Psoas muscle (tissue), 7 donors: ENCODE measurements at regions not wholly inside any gene's neighbourhood (a gene's known extent, or its start where the extent isn't known, plus 50 kb on each side); places are given as distances from the start of the nearest gene placed in this dataset.

Experiments used
- ATAC-seq, 4 donors: fragments of 200-7000 bp; cut with Tn5 transposase; one replicate each; pipeline ENCODE4 v1.9.1; 2020; ENCODE audit warnings: moderate library complexity in 3 of 4, mild to moderate bottlenecking in 2 of 4
- DNase-seq, 2 donors: peaks; one replicate each; pipeline ENCODE4 v3.0.0-alpha.2; 2020
- H3K27ac ChIP-seq: fragments of 200-600 bp; one replicate; pipeline ENCODE4 v1.8.0; 2022
- H3K27me3 ChIP-seq, 3 donors: fragments of 200-600 bp in 1 of 3; one replicate each; pipeline versions ENCODE4 v1.6.1 to v1.8.0; 2013 to 2022; ENCODE audit warnings: low read length in 2 of 3, mild to moderate bottlenecking in 2 of 3, moderate library complexity in 1 of 3; ENCODE audit not compliant: insufficient read depth in 3 of 3
- H3K36me3 ChIP-seq, 2 donors: fragments of 200-600 bp in 1 of 2; one replicate each; pipeline versions ENCODE4 v1.6.1 to v1.8.0; 2013 to 2022; ENCODE audit warnings: low read depth in 1 of 2, mild to moderate bottlenecking in 1 of 2, moderate library complexity in 1 of 2; ENCODE audit not compliant: insufficient read depth in 1 of 2
- H3K4me1 ChIP-seq: fragments of 200-600 bp; one replicate; pipeline ENCODE4 v1.8.0; 2022
- H3K4me3 ChIP-seq: fragments of 200-600 bp; one replicate; pipeline ENCODE4 v1.8.0; 2022; ENCODE audit warnings: mild to moderate bottlenecking
- H3K9me3 ChIP-seq: fragments of 200-600 bp; one replicate; pipeline ENCODE4 v1.8.0; 2022
- CTCF ChIP-seq: fragments of 200-600 bp; IDR thresholded peaks from one replicate; pipeline ENCODE4 v1.8.0; 2022; ENCODE audit warnings: antibody characterized with exemption
- WGBS, 3 donors: extraction: QIAGEN DNeasy Blood & Tissue Kit; methylation state at CpG; one replicate each; pipeline versions ENCODE4 v1.1.6 to v1.1.7; 2013; 5-methylcytosine and 5-hydroxymethylcytosine counted together
- intact Hi-C, 2 donors: fragments of 100-400 bp; cut with DNase I; formaldehyde crosslinking; loops; one replicate each; pipeline versions ENCODE4 v1.11.0 to v1.14.2; 2022
- donor health status: healthy with polysubstance abuse.
- donor health status: DM: no; HTN: no; CAD: no; lungs with moderate emphysema.
- donor health status: Bipolar disorder and iron deficiency.
- donor health status: healthy.
- donor health status: DM: yes; HTN: yes; CAD: no.
- donor health status: DM: no; HTN: no; CAD: no.
- donor health status: DM: yes; HTN: yes; CAD: no.

GRCh38 chr1:55622074-55622473, 406.9 kb upstream of the USP24 start:
- H3K4me1 ChIP-seq, result no peaks in the 10 kb centered on the region
- ATAC-seq, result no peak
- DNase-seq, result no peak
- H3K4me3 ChIP-seq, result no peak overlapping the region
- H3K27ac ChIP-seq, result no peak overlapping the region
- no peaks in the 10 kb centered on the region for H3K27me3 ChIP-seq
- intact Hi-C loops, result no loop called here
- 24 to 57% (median 45%) methylated on average over 1 of the region's 1 CpG for WGBS, 3 donors
- no peaks in the 10 kb centered on the region for H3K9me3 ChIP-seq
- H3K36me3 ChIP-seq, result no peaks in the 10 kb centered on the region
- TF ChIP-seq CTCF, result no peak

GRCh38 chr1:55618199-55618598, 403.0 kb upstream of the USP24 start:
- Histone ChIP-seq H3K4me1 (no peaks in the 10 kb centered on the region), H3K36me3 (no peaks in the 10 kb centered on the region), H3K27me3 (no peaks in the 10 kb centered on the region), H3K27ac (no peak overlapping the region), H3K9me3 (no peaks in the 10 kb centered on the region), H3K4me3 (no peak overlapping the region)
- intact Hi-C loops, result no loop called here
- ATAC-seq (no peak), DNase-seq (no peak)
- WGBS, 3 donors, result 90 to 100% (median 100%) methylated on average over 1 of the region's 1 CpG
- TF ChIP-seq CTCF, result no peak

- WGBS, 3 donors, result 62 to 67% (median 63%) methylated on average over 2 of the region's 2 CpGs
- H3K27ac ChIP-seq, result no peak overlapping the region
These were observed 402.3 kb upstream of the USP24 start for GRCh38 chr1:55617288-55617982.

GRCh38 chr1:55612988-55613387, 397.8 kb upstream of the USP24 start:
- ATAC-seq (no peak), DNase-seq (no peak)
- H3K36me3 ChIP-seq, result no peaks in the 10 kb centered on the region
- peaks cover 2% of the 10 kb centered on the region for H3K9me3 ChIP-seq
- WGBS, 3 donors, result 64 to 70% (median 69%) methylated on average over 2 of the region's 2 CpGs
- intact Hi-C loops, result no loop called here
- no peaks in the 10 kb centered on the region for H3K4me1 ChIP-seq
- no peak for TF ChIP-seq CTCF
- no peak overlapping the region for H3K4me3 ChIP-seq
- no peak overlapping the region for H3K27ac ChIP-seq
- H3K27me3 ChIP-seq, result no peaks in the 10 kb centered on the region

More at GRCh38 chr1:55617288-55617982, 402.3 kb upstream of the USP24 start:
- no peaks in the 10 kb centered on the region for H3K9me3 ChIP-seq
- intact Hi-C loops, result no loop called here
- no peak overlapping the region for H3K4me3 ChIP-seq
- H3K4me1 ChIP-seq, result no peaks in the 10 kb centered on the region
- TF ChIP-seq CTCF, result no peak
- H3K27me3 ChIP-seq, result no peaks in the 10 kb centered on the region
- DNase-seq, result no peak
- ATAC-seq, result no peak
- no peaks in the 10 kb centered on the region for H3K36me3 ChIP-seq

GRCh38 chr1:55611123-55611522, 396.0 kb upstream of the USP24 start:
- ATAC-seq (peak in 1 of 4 donors; percentile 32), DNase-seq (no peak)
- H3K4me3 ChIP-seq, result no peak overlapping the region
- intact Hi-C loops, result no loop called here
- no peaks in the 10 kb centered on the region for H3K36me3 ChIP-seq
- no peak for TF ChIP-seq CTCF
- no peaks in the 10 kb centered on the region for H3K4me1 ChIP-seq
- H3K9me3 ChIP-seq, result peaks cover 3% of the 10 kb centered on the region
- WGBS, 3 donors, result 66 to 87% (median 69%) methylated on average over 2 of the region's 2 CpGs
- no peak overlapping the region for H3K27ac ChIP-seq
- H3K27me3 ChIP-seq, result no peaks in the 10 kb centered on the region
